ENCODE measurements at regions not wholly inside any gene's neighbourhood (a gene's known extent, or its start where the extent isn't known, plus 50 kb on each side); places are given as distances from the start of the nearest gene placed in this dataset.

GRCh38 chr14:65213316-65213715 is 111.0 kb upstream of the MAX start:
- H3K36me3 ChIP-seq (ENCODE audit: insufficient read depth, low read length) = no peaks in the 10 kb centered on the region
- no peaks in the 10 kb centered on the region for H3K9me3 ChIP-seq (ENCODE audit: insufficient read depth, low read depth, low read length)
- no peak overlapping the region for H3K9ac ChIP-seq (ENCODE audit: low read depth, low read length, poor library complexity, severe bottlenecking)
- H3K9me2 ChIP-seq (replicated peaks; ENCODE audit: low read depth, low read length) = no peaks in the 10 kb centered on the region
- H3K4me3 ChIP-seq (ENCODE audit: low read length, poor library complexity, severe bottlenecking) = no peak overlapping the region
- no peak overlapping the region for H2AFZ ChIP-seq (ENCODE audit: low read length)
- peaks cover 11% of the 10 kb centered on the region; the same call in 1 of the 2 replicates for H3F3A ChIP-seq (ENCODE audit: low read depth)
- TF ChIP-seq, protein P1, sequence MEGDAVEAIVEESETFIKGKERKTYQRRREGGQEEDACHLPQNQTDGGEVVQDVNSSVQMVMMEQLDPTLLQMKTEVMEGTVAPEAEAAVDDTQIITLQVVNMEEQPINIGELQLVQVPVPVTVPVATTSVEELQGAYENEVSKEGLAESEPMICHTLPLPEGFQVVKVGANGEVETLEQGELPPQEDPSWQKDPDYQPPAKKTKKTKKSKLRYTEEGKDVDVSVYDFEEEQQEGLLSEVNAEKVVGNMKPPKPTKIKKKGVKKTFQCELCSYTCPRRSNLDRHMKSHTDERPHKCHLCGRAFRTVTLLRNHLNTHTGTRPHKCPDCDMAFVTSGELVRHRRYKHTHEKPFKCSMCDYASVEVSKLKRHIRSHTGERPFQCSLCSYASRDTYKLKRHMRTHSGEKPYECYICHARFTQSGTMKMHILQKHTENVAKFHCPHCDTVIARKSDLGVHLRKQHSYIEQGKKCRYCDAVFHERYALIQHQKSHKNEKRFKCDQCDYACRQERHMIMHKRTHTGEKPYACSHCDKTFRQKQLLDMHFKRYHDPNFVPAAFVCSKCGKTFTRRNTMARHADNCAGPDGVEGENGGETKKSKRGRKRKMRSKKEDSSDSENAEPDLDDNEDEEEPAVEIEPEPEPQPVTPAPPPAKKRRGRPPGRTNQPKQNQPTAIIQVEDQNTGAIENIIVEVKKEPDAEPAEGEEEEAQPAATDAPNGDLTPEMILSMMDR (conservative IDR thresholded peaks at IDR 0.05; ENCODE audit: low read length) = no peak
- TF ChIP-seq EZH2phosphoT487 (IDR thresholded peaks at IDR 0.05; ENCODE audit: borderline replicate concordance) = no peak
- no peaks in the 10 kb centered on the region for H3K79me2 ChIP-seq (ENCODE audit: insufficient read depth, low read length)
- H3K4me1 ChIP-seq (ENCODE audit: insufficient read depth, low read length, poor library complexity, severe bottlenecking) = peaks cover 34% of the 10 kb centered on the region
- no peaks in the 10 kb centered on the region for H3K27me3 ChIP-seq (ENCODE audit: insufficient read depth, low read length, poor library complexity, severe bottlenecking)
- no peak overlapping the region for H3K4me2 ChIP-seq (ENCODE audit: low read depth, low read length, poor library complexity, severe bottlenecking)
- no peaks in the 10 kb centered on the region for H4K20me1 ChIP-seq (ENCODE audit: insufficient read depth, low read length, poor library complexity, severe bottlenecking)

DNA sequence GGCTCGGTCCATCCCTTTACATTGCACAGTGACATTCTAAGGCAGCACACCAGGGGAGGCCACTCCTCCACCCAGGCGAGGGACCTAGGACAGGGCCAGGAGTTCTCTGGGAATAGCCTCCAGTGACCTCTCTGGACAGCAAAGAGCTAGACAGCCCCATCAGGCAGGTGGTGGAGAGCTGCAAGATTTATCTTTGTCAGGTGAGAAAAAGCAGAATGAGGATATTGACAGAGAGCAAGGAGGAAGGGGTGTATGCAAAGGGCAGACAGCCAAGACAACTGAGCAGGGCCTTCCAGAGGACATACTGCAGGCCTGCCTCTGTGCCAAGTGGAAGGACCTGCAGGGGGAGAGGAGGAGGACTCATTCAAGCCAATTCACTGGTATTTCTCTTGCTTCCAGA is 112.4 kb upstream of the MAX start:
- Histone ChIP-seq H3K4me2 (ENCODE audit: low read depth, low read length, poor library complexity, severe bottlenecking) (no peak overlapping the region), H3K36me3 (ENCODE audit: insufficient read depth, low read length) (no peaks in the 10 kb centered on the region), H3K9ac (ENCODE audit: low read depth, low read length, poor library complexity, severe bottlenecking) (no peak overlapping the region), H3K27me3 (ENCODE audit: insufficient read depth, low read length, poor library complexity, severe bottlenecking) (no peaks in the 10 kb centered on the region), H3K9me2 (replicated peaks; ENCODE audit: low read depth, low read length) (no peaks in the 10 kb centered on the region), H2AFZ (ENCODE audit: low read length) (no peak overlapping the region), H3K4me1 (ENCODE audit: insufficient read depth, low read length, poor library complexity, severe bottlenecking) (peaks cover 20% of the 10 kb centered on the region), H3K4me3 (ENCODE audit: low read length, poor library complexity, severe bottlenecking) (no peak overlapping the region), H3K79me2 (ENCODE audit: insufficient read depth, low read length) (no peaks in the 10 kb centered on the region), H3F3A (ENCODE audit: low read depth) (peaks cover 6% of the 10 kb centered on the region; the same call in 1 of the 2 replicates), H3K9me3 (ENCODE audit: insufficient read depth, low read depth, low read length) (no peaks in the 10 kb centered on the region), H4K20me1 (ENCODE audit: insufficient read depth, low read length, poor library complexity, severe bottlenecking) (no peaks in the 10 kb centered on the region)
- TF ChIP-seq, protein P1 (conservative IDR thresholded peaks at IDR 0.05; ENCODE audit: low read length) = no peak
- TF ChIP-seq EZH2phosphoT487 (IDR thresholded peaks at IDR 0.05; ENCODE audit: borderline replicate concordance) = no peak

DNA sequence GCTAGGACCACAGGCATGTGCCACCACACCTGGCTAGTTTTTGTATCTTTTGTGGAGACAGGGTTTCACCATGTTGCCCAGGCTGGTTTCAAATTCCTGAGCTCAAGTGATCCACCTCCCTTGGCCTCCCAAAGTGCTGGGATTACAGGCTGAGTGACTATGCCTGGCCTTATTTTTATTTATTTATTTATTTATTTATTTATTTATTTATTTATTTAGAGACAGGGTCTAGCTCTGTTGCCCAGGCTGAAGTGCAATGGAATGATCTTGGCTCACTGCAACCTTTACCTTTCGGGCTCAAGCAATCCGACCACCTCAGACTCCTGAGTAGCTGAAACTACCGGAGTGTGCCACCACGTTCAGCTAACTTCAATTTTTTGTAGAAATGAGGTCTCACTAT is 117.0 kb upstream of the MAX start:
- H3K36me3 ChIP-seq (ENCODE audit: insufficient read depth, low read length) = no peaks in the 10 kb centered on the region
- H4K20me1 ChIP-seq (ENCODE audit: insufficient read depth, low read length, poor library complexity, severe bottlenecking) = no peaks in the 10 kb centered on the region
- H3K9me3 ChIP-seq (ENCODE audit: insufficient read depth, low read depth, low read length) = no peaks in the 10 kb centered on the region
- no peak overlapping the region for H3K4me3 ChIP-seq (ENCODE audit: low read length, poor library complexity, severe bottlenecking)
- no peaks in the 10 kb centered on the region for H3K79me2 ChIP-seq (ENCODE audit: insufficient read depth, low read length)
- TF ChIP-seq, protein P1 (conservative IDR thresholded peaks at IDR 0.05; ENCODE audit: low read length) = no peak
- TF ChIP-seq EZH2phosphoT487 (IDR thresholded peaks at IDR 0.05; ENCODE audit: borderline replicate concordance) = no peak
- no peaks in the 10 kb centered on the region for H3K9me2 ChIP-seq (replicated peaks; ENCODE audit: low read depth, low read length)
- no peaks in the 10 kb centered on the region for H3K27me3 ChIP-seq (ENCODE audit: insufficient read depth, low read length, poor library complexity, severe bottlenecking)
- no peak overlapping the region for H2AFZ ChIP-seq (ENCODE audit: low read length)
- H3F3A ChIP-seq (ENCODE audit: low read depth) = no peaks in the 10 kb centered on the region
- peaks cover 4% of the 10 kb centered on the region for H3K4me1 ChIP-seq (ENCODE audit: insufficient read depth, low read length, poor library complexity, severe bottlenecking)
- no peak overlapping the region for H3K4me2 ChIP-seq (ENCODE audit: low read depth, low read length, poor library complexity, severe bottlenecking)
- H3K9ac ChIP-seq (ENCODE audit: low read depth, low read length, poor library complexity, severe bottlenecking) = no peak overlapping the region
